Gastrocnemius medialis (tissue), 4 donors: ENCODE measurements at regions not wholly inside any gene's neighbourhood (a gene's known extent, or its start where the extent isn't known, plus 50 kb on each side); places are given as distances from the start of the nearest gene placed in this dataset.

Experiments used
- ATAC-seq, 2 donors: fragments of 150-250 bp; one replicate each; pipeline ENCODE4 v1.9.1; 2016
- DNase-seq, 2 donors: peaks; one replicate each; pipeline ENCODE4 v3.0.0-alpha.2; 2019
- H3K27ac ChIP-seq, 4 donors: fragments of 200-600 bp; sonication (generic); 1 replicate in 1 of 4; 2 replicates in 3 of 4; pipeline ENCODE4 v1.5.1; 2016 to 2018; ENCODE audit warnings: mild to moderate bottlenecking in 2 of 4, moderate library complexity in 1 of 4
- H3K27me3 ChIP-seq, 3 donors: fragments of 200-600 bp; sonication (generic) in 2 of 3; 1 replicate in 1 of 3; 2 replicates in 2 of 3; pipeline versions ENCODE4 v1.5.1 to v1.6.0; 2016 to 2019; ENCODE audit warnings: mild to moderate bottlenecking in 1 of 3, moderate library complexity in 1 of 3
- H3K36me3 ChIP-seq, 2 donors: fragments of 200-600 bp; sonication (generic) in 1 of 2; one replicate each; pipeline ENCODE4 v1.5.1; 2017 to 2018
- H3K4me1 ChIP-seq, 2 donors: fragments of 200-600 bp; sonication (generic) in 1 of 2; one replicate each; pipeline ENCODE4 v1.5.1; 2016 to 2017; ENCODE audit warnings: mild to moderate bottlenecking in 2 of 2
- H3K4me3 ChIP-seq, 4 donors: fragments of 200-600 bp; sonication (generic) in 3 of 4; 1 replicate in 1 of 4; 2 replicates in 3 of 4; pipeline ENCODE4 v1.5.1; 2016 to 2019; ENCODE audit warnings: mild to moderate bottlenecking in 2 of 4
- H3K9me3 ChIP-seq, 3 donors: fragments of 200-600 bp; sonication (generic) in 2 of 3; 1 replicate in 1 of 3; 2 replicates in 2 of 3; pipeline ENCODE4 v1.5.1; 2016 to 2019
- CTCF ChIP-seq, 5 experiments: fragments of 450-650 bp in 3 of 5; fragments of 200-600 bp in 2 of 5; sonication (generic) in 2 of 5; IDR thresholded peaks in 4 of 5; conservative IDR thresholded peaks in 1 of 5; 1 replicate in 4 of 5; 2 replicates in 1 of 5; pipeline ENCODE4 v1.5.1; 2016 to 2019; ENCODE audit warnings: antibody characterized with exemption in 5 of 5, mild to moderate bottlenecking in 3 of 5, moderate library complexity in 3 of 5
- POLR2A ChIP-seq, 2 donors: fragments of 450-650 bp; IDR thresholded peaks; one replicate each; pipeline ENCODE4 v1.6.1; 2017; ENCODE audit warnings: antibody characterized with exemption in 2 of 2, mild to moderate bottlenecking in 2 of 2, moderate library complexity in 2 of 2
- in situ Hi-C, 4 donors: fragments of 200-750 bp; cut with MboI; loops; one replicate each; pipeline versions ENCODE4 v1.15.0 to v1.8.0; 2017; ENCODE audit warnings: low sequenced_read_pairs in 4 of 4
- intact Hi-C: fragments of 100-400 bp; cut with DNase I; formaldehyde crosslinking; loops from one replicate; pipeline ENCODE4 v1.15.1; 2023; ENCODE audit warnings: low total_unique reads

GRCh38 chr22:22746963-22747933 is 102.8 kb downstream of the GGTLC2 start:
- H3K4me3 ChIP-seq = no peak overlapping the region

GRCh38 chr22:22748297-22748743 is 103.9 kb downstream of the GGTLC2 start:
- TF ChIP-seq POLR2A (IDR thresholded peaks at IDR 0.05) (no peak), CTCF (IDR thresholded peaks at IDR 0.05 in 4 of 5, conservative IDR thresholded peaks at IDR 0.05 in 1 of 5) (peak in 3 of 5 experiments; percentile 29 to 57 (median 46))
- intact Hi-C loops (no loop called here), in situ Hi-C loops (no loop called here)
- H3K4me1 ChIP-seq = no peaks in the 10 kb centered on the region
- H3K27me3 ChIP-seq = no peaks in the 10 kb centered on the region
- no peaks in the 10 kb centered on the region for H3K36me3 ChIP-seq
- DNase-seq (peak in 1 of 2 donors; percentile 32), ATAC-seq (peak; percentile 77 to 78)
- no peak overlapping the region for H3K4me3 ChIP-seq
- H3K27ac ChIP-seq = no peak overlapping the region
- no peaks in the 10 kb centered on the region for H3K9me3 ChIP-seq

More at GRCh38 chr22:22746963-22747933, 102.8 kb downstream of the GGTLC2 start:
- in situ Hi-C loops = no loop called here
- ATAC-seq = no peak
- Histone ChIP-seq H3K9me3 (no peaks in the 10 kb centered on the region), H3K36me3 (no peaks in the 10 kb centered on the region), H3K27me3 (peaks cover 0 to 3% (median 0%) of the 10 kb centered on the region in 3 donors), H3K4me1 (no peaks in the 10 kb centered on the region), H3K27ac (no peak overlapping the region)
- TF ChIP-seq POLR2A (IDR thresholded peaks at IDR 0.05) (no peak), CTCF (IDR thresholded peaks at IDR 0.05 in 4 of 5, conservative IDR thresholded peaks at IDR 0.05 in 1 of 5) (no peak)
- no peak for DNase-seq
- intact Hi-C loops = no loop called here

- Histone ChIP-seq H3K4me3 (no peak overlapping the region), H3K4me1 (no peaks in the 10 kb centered on the region), H3K27ac (no peak overlapping the region), H3K36me3 (no peaks in the 10 kb centered on the region), H3K9me3 (no peaks in the 10 kb centered on the region), H3K27me3 (no peaks in the 10 kb centered on the region)
- TF ChIP-seq POLR2A (IDR thresholded peaks at IDR 0.05) (no peak), CTCF (IDR thresholded peaks at IDR 0.05 in 4 of 5, conservative IDR thresholded peaks at IDR 0.05 in 1 of 5) (no peak)
- no peak for ATAC-seq
- in situ Hi-C loops (no loop called here), intact Hi-C loops (no loop called here)
- no peak for DNase-seq
Measured at GRCh38 chr22:22748756-22749155, 104.3 kb downstream of the GGTLC2 start.

GRCh38 chr22:22749167-22749758 is 104.8 kb downstream of the GGTLC2 start:
- intact Hi-C loops = no loop called here
- H3K27me3 ChIP-seq = peaks cover 0 to 2% (median 0%) of the 10 kb centered on the region in 3 donors
- H3K4me3 ChIP-seq = no peak overlapping the region
- DNase-seq (no peak), ATAC-seq (no peak)
- H3K27ac ChIP-seq = no peak overlapping the region
- TF ChIP-seq POLR2A (IDR thresholded peaks at IDR 0.05) = no peak
- TF ChIP-seq CTCF (IDR thresholded peaks at IDR 0.05 in 4 of 5, conservative IDR thresholded peaks at IDR 0.05 in 1 of 5) = no peak
- H3K4me1 ChIP-seq = no peaks in the 10 kb centered on the region
- in situ Hi-C loops = no loop called here
- H3K36me3 ChIP-seq = no peaks in the 10 kb centered on the region
- H3K9me3 ChIP-seq = no peaks in the 10 kb centered on the region
